ENCODE measurements at regions not wholly inside any gene's neighbourhood (a gene's known extent, or its start where the extent isn't known, plus 50 kb on each side); places are given as distances from the start of the nearest gene placed in this dataset.

DNA sequence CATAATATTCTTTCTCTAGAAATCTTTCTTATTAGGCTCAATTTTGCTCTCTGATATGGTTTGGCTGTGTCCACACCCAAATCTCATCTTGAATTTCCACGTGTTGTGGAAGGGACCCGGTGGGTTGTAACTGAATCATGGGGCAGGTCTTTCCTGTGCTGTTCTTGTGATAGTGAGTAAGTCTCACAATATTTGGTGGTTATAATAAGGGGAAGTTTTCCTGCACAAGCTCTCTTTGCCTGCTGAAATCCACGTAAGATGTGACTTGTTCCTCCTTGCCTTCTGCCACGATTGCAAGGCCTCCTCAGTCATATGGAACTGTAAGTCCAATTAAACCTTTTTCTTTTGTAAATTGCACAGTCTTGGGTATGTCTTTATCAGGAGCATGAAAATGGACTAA is 73.8 kb downstream of the CAVIN2 start:
- no peak overlapping the region for H3K27ac Mint-ChIP-seq
- POLR2A ChIA-PET = no interaction called here
- ATAC-seq = no peak

GRCh38 chr2:191777351-191777750 is 69.5 kb downstream of the CAVIN2 start:
- Mint-ChIP-seq H3K4me1 (no peaks in the 10 kb centered on the region), H3K9me3 (peaks cover 26% of the 10 kb centered on the region), H3K27ac (no peak overlapping the region), H3K36me3 (peaks cover 8% of the 10 kb centered on the region), H3K4me3 (no peak overlapping the region), H3K27me3 (ENCODE audit: low read depth) (peaks cover 4% of the 10 kb centered on the region)
- CTCF ChIA-PET = no interaction called here
- no peak for DNase-seq (ENCODE audit: low spot score)
- POLR2A ChIA-PET = no interaction called here
- ATAC-seq = no peak
- TF ChIP-seq NR2C2 (CRISPR knock-in tag; IDR thresholded peaks at IDR 0.05) = no peak
- no peak for TF ChIP-seq STAT6 (CRISPR knock-in tag; conservative IDR thresholded peaks at IDR 0.05; ENCODE audit: low read depth)
- TF ChIP-seq, protein P1, sequence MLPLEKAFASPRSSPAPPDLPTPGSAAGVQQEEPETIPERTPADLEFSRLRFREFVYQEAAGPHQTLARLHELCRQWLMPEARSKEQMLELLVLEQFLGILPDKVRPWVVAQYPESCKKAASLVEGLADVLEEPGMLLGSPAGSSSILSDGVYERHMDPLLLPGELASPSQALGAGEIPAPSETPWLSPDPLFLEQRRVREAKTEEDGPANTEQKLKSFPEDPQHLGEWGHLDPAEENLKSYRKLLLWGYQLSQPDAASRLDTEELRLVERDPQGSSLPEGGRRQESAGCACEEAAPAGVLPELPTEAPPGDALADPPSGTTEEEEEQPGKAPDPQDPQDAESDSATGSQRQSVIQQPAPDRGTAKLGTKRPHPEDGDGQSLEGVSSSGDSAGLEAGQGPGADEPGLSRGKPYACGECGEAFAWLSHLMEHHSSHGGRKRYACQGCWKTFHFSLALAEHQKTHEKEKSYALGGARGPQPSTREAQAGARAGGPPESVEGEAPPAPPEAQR (CRISPR knock-in tag; IDR thresholded peaks at IDR 0.05) = no peak
- no peak for TF ChIP-seq USF1 (CRISPR knock-in tag; IDR thresholded peaks at IDR 0.05)

More for the DNA sequence above, 73.8 kb downstream of the CAVIN2 start:
- TF ChIP-seq HMGXB4 (CRISPR knock-in tag; IDR thresholded peaks at IDR 0.05) = no peak
- no peak for TF ChIP-seq CBFB (CRISPR knock-in tag; IDR thresholded peaks at IDR 0.05; ENCODE audit: low read depth)
- no peak for TF ChIP-seq EMX1 (CRISPR knock-in tag; IDR thresholded peaks at IDR 0.05)
- no peak for TF ChIP-seq NFYB (CRISPR knock-in tag; conservative IDR thresholded peaks at IDR 0.05; ENCODE audit: low read depth)
- no peak for TF ChIP-seq NR2C2 (CRISPR knock-in tag; IDR thresholded peaks at IDR 0.05)
- TF ChIP-seq, protein P2, sequence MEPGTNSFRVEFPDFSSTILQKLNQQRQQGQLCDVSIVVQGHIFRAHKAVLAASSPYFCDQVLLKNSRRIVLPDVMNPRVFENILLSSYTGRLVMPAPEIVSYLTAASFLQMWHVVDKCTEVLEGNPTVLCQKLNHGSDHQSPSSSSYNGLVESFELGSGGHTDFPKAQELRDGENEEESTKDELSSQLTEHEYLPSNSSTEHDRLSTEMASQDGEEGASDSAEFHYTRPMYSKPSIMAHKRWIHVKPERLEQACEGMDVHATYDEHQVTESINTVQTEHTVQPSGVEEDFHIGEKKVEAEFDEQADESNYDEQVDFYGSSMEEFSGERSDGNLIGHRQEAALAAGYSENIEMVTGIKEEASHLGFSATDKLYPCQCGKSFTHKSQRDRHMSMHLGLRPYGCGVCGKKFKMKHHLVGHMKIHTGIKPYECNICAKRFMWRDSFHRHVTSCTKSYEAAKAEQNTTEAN (CRISPR knock-in tag; IDR thresholded peaks at IDR 0.05) = no peak
- TF ChIP-seq, protein P3, sequence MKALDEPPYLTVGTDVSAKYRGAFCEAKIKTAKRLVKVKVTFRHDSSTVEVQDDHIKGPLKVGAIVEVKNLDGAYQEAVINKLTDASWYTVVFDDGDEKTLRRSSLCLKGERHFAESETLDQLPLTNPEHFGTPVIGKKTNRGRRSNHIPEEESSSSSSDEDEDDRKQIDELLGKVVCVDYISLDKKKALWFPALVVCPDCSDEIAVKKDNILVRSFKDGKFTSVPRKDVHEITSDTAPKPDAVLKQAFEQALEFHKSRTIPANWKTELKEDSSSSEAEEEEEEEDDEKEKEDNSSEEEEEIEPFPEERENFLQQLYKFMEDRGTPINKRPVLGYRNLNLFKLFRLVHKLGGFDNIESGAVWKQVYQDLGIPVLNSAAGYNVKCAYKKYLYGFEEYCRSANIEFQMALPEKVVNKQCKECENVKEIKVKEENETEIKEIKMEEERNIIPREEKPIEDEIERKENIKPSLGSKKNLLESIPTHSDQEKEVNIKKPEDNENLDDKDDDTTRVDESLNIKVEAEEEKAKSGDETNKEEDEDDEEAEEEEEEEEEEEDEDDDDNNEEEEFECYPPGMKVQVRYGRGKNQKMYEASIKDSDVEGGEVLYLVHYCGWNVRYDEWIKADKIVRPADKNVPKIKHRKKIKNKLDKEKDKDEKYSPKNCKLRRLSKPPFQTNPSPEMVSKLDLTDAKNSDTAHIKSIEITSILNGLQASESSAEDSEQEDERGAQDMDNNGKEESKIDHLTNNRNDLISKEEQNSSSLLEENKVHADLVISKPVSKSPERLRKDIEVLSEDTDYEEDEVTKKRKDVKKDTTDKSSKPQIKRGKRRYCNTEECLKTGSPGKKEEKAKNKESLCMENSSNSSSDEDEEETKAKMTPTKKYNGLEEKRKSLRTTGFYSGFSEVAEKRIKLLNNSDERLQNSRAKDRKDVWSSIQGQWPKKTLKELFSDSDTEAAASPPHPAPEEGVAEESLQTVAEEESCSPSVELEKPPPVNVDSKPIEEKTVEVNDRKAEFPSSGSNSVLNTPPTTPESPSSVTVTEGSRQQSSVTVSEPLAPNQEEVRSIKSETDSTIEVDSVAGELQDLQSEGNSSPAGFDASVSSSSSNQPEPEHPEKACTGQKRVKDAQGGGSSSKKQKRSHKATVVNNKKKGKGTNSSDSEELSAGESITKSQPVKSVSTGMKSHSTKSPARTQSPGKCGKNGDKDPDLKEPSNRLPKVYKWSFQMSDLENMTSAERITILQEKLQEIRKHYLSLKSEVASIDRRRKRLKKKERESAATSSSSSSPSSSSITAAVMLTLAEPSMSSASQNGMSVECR (CRISPR knock-in tag; IDR thresholded peaks at IDR 0.05; ENCODE audit: borderline replicate concordance) = no peak
- TF ChIP-seq, protein P4, sequence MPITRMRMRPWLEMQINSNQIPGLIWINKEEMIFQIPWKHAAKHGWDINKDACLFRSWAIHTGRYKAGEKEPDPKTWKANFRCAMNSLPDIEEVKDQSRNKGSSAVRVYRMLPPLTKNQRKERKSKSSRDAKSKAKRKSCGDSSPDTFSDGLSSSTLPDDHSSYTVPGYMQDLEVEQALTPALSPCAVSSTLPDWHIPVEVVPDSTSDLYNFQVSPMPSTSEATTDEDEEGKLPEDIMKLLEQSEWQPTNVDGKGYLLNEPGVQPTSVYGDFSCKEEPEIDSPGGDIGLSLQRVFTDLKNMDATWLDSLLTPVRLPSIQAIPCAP (CRISPR knock-in tag; IDR thresholded peaks at IDR 0.05) = no peak
- TF ChIP-seq SP1 (CRISPR knock-in tag; conservative IDR thresholded peaks at IDR 0.05) = no peak
- no peak for TF ChIP-seq TCF7 (CRISPR knock-in tag; IDR thresholded peaks at IDR 0.05; ENCODE audit: low read depth)
- no peak for TF ChIP-seq ZNF416 (CRISPR knock-in tag; IDR thresholded peaks at IDR 0.05)
- TF ChIP-seq, protein P5, sequence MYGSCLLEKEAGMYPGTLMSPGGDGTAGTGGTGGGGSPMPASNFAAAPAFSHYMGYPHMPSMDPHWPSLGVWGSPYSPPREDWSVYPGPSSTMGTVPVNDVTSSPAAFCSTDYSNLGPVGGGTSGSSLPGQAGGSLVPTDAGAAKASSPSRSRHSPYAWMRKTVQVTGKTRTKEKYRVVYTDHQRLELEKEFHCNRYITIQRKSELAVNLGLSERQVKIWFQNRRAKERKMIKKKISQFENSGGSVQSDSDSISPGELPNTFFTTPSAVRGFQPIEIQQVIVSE (CRISPR knock-in tag; IDR thresholded peaks at IDR 0.05; ENCODE audit: borderline replicate concordance) = no peak
- no peak for TF ChIP-seq ZBTB21 (CRISPR knock-in tag; IDR thresholded peaks at IDR 0.05; ENCODE audit: borderline replicate concordance)
- TF ChIP-seq FOXP1 (CRISPR knock-in tag; IDR thresholded peaks at IDR 0.05; ENCODE audit: borderline replicate concordance) = no peak
- TF ChIP-seq CREB1 (CRISPR knock-in tag; IDR thresholded peaks at IDR 0.05) = no peak
- no peak for TF ChIP-seq MLX (CRISPR knock-in tag; IDR thresholded peaks at IDR 0.05)
- Mint-ChIP-seq H3K4me3 (no peak overlapping the region), H3K9me3 (peaks cover 34% of the 10 kb centered on the region), H3K4me1 (no peaks in the 10 kb centered on the region), H3K27me3 (ENCODE audit: low read depth) (peaks cover 4% of the 10 kb centered on the region), H3K36me3 (peaks cover 8% of the 10 kb centered on the region)
- CTCF ChIA-PET = no interaction called here
- DNase-seq (ENCODE audit: low spot score) = no peak
